Head of caudate nucleus (tissue), 42 donors: ENCODE measurements at regions not wholly inside any gene's neighbourhood (a gene's known extent, or its start where the extent isn't known, plus 50 kb on each side); places are given as distances from the start of the nearest gene placed in this dataset.
A peak's percentile ranks its signal among the peaks of the same experiment; 100 is the strongest.

Source experiments
- DNase-seq, 42 donors: peaks; one replicate each; pipeline versions ENCODE4 v3.0.0 to v3.0.0-alpha.2; 2020 to 2021; ENCODE audit warnings: mixed read lengths in 7 of 42
- intact Hi-C: fragments of 100-400 bp; cut with DNase I; formaldehyde crosslinking; loops from one replicate; pipeline ENCODE4 v1.15.0; 2022

DNA sequence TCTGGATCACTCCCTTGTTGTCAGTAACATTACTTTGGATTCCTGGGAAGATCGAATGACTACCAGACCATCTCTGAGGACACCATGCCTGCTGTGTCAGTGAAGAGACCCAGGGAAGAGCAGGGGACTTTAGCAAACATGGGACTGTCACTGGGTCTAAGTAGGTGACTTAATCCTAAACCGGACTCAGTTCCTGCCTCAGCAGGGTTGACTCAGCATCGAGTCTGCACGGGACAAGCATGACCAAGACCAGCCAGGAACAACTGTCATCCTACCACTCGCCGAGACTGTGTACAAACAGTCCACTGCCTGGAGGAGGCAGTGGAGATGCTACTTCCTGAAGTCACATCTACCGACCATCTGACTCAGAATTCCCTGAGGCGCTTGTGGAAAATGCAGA, 53.2 kb upstream of the RAB4A start:
- intact Hi-C loops: no loop called here
- DNase-seq: peak in 2 of 42 donors; percentile 13 to 29

GRCh38 chr1:229218612-229219025, 52.3 kb upstream of the RAB4A start:
- no peak for DNase-seq
- intact Hi-C loops: no loop called here

- no peak for DNase-seq
- intact Hi-C loops: loop anchor here (10.0 kb wide), 2 partner anchors 86 to 556 kb away; no protein-coding TSS in a partner anchor
These were observed 50.6 kb upstream of the RAB4A start for GRCh38 chr1:229220163-229220846.

DNA sequence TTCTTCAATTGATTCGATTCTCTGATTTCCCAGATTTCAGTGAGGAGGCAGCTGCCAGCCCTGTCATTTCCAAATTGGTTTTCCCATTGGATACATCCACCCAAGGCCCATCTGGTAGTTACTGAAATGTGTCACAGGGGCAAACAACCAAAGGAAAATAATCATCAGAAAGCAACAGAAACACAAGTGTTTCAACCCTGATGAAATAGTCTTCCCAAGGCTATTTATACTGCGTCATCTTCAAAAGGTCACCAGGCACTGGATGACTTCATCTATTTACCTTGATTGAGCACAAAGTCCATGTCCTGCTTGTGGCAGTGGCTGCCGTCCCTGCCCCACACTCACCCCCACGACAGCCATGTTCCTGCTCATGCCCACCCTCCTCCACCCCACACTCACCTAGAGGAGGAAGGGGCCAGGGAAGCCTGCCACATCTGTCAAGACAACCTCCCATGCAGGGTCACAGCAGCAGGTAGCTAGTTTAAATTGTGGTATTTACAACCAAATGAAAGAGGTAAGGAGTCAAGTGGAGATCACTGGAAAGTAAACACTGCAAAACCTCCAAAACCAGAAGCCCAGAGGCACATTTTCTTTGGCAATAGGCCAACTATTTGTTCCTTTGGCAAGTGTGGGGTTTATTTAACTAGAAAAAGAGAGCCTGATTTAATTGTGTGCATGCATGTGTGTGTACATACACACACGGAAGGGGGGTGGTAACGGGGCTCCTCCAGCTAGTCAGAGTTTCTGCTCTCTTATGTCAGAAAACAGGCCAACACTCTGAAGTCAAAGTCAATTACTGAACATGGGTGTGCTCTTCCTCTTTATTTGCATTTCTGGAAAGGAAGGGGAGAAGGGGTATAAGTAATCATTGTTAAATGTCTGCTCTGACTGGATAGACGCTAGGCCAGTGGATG, 49.5 kb upstream of the RAB4A start:
- peak in 1 of 42 donors; percentile 42 for DNase-seq
- intact Hi-C loops: loop anchor here (10.0 kb wide), 2 partner anchors 87 to 557 kb away; no protein-coding TSS in a partner anchor
